Esophagus muscularis mucosa (tissue), 4 donors: ENCODE measurements at regions not wholly inside any gene's neighbourhood (a gene's known extent, or its start where the extent isn't known, plus 50 kb on each side); places are given as distances from the start of the nearest gene placed in this dataset.

Source experiments
- EP300 ChIP-seq: sonication (generic); formaldehyde crosslinking; IDR thresholded peaks from one replicate; pipeline ENCODE4 v1.6.1; 2017; ENCODE audit warnings: antibody characterized with exemption
- POLR2A ChIP-seq: fragments of 450-650 bp; IDR thresholded peaks from one replicate; pipeline ENCODE4 v1.6.1; 2017; ENCODE audit warnings: antibody characterized with exemption, moderate library complexity, mild to moderate bottlenecking, low read depth
- POLR2AphosphoS5 ChIP-seq, 2 donors: sonication (generic); formaldehyde crosslinking; IDR thresholded peaks; one replicate each; pipeline ENCODE4 v1.6.1; 2017; ENCODE audit warnings: antibody characterized with exemption in 2 of 2
- TF ChIP-seq, protein P1 (sequence below), 3 experiments: fragments of 200-600 bp in 2 of 3; fragments of 450-650 bp in 1 of 3; sonication (generic) in 2 of 3; IDR thresholded peaks; one replicate each; pipeline ENCODE4 v1.5.1; 2017 to 2019; ENCODE audit warnings: antibody characterized with exemption in 3 of 3, mild to moderate bottlenecking in 2 of 3, moderate library complexity in 1 of 3

DNA sequence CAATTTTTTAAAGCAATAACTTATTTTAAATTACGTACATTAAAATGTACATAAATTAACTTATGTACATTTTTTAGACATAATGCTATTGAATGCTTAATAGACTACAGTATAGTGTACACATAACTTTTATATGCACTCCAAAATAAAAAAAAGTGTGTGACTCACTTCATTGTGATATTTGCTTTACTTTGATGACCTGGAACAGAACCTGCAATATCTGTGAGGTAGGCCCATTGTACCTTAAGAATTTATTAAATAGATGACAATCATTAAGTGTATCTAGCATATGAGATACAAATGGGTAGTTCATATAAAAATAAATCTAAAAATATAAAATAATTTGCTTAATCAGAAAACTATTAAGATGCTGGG, 276.7 kb downstream of the NFKBIZ start:
- TF ChIP-seq, protein P1, sequence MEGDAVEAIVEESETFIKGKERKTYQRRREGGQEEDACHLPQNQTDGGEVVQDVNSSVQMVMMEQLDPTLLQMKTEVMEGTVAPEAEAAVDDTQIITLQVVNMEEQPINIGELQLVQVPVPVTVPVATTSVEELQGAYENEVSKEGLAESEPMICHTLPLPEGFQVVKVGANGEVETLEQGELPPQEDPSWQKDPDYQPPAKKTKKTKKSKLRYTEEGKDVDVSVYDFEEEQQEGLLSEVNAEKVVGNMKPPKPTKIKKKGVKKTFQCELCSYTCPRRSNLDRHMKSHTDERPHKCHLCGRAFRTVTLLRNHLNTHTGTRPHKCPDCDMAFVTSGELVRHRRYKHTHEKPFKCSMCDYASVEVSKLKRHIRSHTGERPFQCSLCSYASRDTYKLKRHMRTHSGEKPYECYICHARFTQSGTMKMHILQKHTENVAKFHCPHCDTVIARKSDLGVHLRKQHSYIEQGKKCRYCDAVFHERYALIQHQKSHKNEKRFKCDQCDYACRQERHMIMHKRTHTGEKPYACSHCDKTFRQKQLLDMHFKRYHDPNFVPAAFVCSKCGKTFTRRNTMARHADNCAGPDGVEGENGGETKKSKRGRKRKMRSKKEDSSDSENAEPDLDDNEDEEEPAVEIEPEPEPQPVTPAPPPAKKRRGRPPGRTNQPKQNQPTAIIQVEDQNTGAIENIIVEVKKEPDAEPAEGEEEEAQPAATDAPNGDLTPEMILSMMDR (IDR thresholded peaks at IDR 0.05): no peak
- TF ChIP-seq EP300 (no peak), POLR2A (no peak), POLR2AphosphoS5 (IDR thresholded peaks at IDR 0.05) (no peak)
